Cardiac septum (tissue), 1 donor: ENCODE measurements at regions not wholly inside any gene's neighbourhood (a gene's known extent, or its start where the extent isn't known, plus 50 kb on each side); places are given as distances from the start of the nearest gene placed in this dataset.

Experiments used
- DNase-seq: peaks from one replicate; pipeline ENCODE4 v3.0.0-alpha.2; 2020; ENCODE audit warnings: low spot score
- intact Hi-C: fragments of 100-400 bp; cut with DNase I; formaldehyde crosslinking; loops from one replicate; pipeline ENCODE4 v1.14.0; 2022
- donor health status: DM: no; HTN: no; CAD: no.

DNA sequence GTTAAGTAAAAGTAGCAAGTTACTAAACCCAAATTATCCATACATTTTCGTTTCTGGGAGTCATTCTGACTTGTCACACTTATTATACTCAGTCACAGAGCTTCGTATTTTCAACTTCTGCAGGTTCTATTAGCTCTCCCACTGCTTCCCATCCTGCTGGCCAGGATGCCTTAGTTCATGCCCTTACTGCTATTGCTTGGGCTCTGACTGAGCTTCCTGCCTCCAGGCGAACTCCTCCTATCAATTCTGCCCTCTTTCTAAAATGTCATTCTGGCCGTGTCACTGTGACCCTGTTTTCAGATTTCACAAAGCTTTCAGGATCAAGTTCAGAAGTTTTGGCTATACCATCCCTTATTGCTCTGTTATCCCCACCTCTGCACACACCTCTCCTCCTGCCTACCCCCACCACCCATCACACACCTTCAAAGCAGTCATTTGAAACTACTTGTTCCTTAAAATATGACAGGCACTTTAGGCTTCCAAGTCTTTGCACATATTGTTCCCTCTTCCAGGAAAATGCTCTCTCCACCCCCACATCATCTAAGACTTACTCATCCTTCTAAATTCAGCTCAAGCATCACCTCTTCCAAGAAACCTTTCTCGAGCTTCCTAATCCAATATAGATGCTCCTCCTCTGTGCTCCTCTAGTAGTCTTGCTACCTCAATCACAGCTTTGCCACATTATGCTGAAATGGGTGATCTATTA lies 278.0 kb downstream of the BRINP2 start:
- no peak for DNase-seq
- intact Hi-C loops: no loop called here

DNA sequence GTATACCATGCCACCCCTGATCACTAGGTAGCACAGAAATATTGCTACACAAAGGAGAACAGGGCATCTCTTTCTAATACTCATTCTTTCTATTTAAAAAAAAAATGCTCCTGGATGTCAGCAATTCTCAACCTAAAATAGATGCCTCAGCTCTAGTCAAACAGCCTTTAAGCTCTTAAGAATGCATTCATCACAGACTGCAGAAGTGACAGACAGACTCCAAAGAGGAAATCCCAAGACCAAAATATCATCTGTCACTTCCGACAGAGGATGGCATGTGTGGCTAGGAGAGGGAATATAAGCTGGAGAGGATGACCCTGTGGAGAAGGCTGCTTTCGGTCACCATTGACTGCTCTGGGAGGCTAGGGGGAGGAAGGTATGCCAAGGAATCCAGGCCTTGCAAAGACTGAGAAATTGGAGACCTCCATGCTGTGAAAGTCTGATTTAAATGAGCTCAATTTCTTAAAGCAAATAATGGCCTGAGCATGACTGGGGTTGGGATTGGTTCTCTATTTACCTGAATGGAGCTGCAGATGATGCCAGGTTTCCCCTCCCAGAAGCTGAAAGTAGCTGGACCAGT lies 277.4 kb downstream of the BRINP2 start:
- intact Hi-C loops: no loop called here
- DNase-seq: no peak

GRCh38 chr1:177444997-177445746 lies 274.4 kb downstream of the BRINP2 start:
- DNase-seq: no peak
- intact Hi-C loops: no loop called here

DNA sequence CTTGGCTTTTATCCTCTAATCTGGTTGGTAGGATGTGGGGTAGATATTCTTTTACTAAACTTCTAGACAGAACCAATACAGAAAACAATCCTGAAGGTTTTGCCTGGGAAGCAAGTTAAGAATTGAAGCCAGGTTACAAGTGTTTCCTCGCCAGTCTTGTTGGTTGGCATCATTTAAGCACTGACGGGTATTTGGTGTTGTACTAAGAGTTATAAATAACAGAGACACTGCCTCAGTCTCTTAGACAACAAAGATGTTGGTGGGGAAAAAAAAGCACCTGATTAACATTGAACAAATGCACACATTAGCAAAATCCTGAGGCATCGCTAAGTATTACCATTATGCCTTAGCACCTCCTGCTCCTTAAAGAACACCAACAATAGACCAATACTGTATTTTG lies 272.2 kb downstream of the BRINP2 start:
- no peak for DNase-seq

DNA sequence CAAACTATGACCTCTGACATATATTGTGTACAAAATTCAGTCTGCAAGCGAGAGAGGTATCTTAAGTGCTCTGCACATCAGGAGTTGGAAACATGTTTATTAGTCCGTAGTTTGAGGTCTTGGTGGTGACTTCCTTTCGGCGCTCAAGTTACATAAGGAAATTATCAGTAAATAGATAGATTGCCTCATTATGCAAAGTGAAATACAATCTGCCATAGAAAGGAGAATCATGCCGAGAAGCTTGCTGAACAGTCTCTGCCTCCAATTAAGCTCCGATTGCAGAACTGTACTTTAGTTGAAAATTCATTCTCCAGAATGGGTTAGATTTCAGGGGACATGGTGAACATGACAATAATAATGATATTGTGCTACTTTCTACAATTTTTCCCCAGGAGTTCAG lies 271.8 kb downstream of the BRINP2 start:
- intact Hi-C loops: no loop called here

More for the DNA sequence above, 272.2 kb downstream of the BRINP2 start:
- intact Hi-C loops: no loop called here

GRCh38 chr1:177441281-177441680 lies 270.5 kb downstream of the BRINP2 start:
- DNase-seq: no peak
- intact Hi-C loops: no loop called here

More for the DNA sequence above, 271.8 kb downstream of the BRINP2 start:
- DNase-seq: no peak

DNA sequence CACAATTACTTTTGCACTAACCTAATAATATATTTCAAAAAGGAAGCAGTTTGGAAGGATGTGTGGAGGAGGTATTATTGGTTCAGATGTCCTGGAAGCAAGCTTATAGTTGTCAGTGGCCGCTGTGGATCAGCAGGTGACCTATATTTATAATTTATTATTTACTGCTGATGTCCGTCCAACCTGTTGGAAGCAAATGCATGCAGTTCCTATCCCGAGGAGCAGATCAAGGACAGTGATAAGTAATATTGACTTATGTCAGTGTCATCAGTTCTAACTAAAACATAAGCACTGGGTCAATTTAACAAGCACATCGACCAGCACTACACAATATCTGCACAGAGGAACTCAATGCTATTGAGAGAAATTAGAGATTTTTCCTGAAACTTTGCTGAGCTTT lies 270.1 kb downstream of the BRINP2 start:
- intact Hi-C loops: no loop called here
- DNase-seq: no peak

GRCh38 chr1:177439301-177439700 lies 268.5 kb downstream of the BRINP2 start:
- DNase-seq: no peak
- intact Hi-C loops: no loop called here

DNA sequence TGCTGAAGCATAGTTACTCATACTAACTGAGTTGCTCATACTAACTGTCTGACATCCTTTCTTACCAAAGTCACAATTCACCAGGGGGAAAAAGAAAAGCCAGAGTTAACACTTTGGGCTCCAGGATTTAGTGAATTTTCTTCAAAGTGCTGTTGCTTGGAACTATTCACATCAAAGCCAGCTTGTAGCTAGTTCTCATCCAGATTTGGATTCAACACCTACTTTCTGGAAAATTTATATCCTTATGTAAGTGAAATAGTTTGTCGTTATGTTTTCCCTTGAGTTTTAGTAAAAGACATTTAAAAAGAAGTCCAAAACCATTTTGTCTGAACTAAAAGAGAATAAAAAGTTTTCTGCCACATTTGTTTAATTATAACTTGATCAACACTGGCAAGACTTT lies 264.6 kb downstream of the BRINP2 start:
- intact Hi-C loops: no loop called here
- DNase-seq: no peak

DNA sequence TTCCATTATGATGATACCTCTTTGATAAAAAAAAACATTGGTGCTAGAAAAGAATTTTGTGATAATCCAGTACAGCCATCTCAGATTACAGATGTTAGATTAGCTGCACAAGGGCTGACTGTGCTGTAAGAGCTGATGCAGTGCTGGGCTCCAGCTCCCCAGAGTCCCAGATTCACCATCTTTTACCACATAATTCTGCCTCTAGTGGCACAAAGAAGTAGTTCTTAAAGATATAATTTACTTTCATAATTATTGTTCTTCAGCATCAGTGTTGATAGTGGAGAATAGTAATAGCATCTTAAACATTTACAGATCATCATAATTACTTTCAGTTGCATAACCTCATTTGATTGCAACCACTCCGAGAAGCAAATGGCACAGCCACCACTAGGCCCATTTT lies 262.1 kb downstream of the BRINP2 start:
- intact Hi-C loops: no loop called here
- DNase-seq: no peak

DNA sequence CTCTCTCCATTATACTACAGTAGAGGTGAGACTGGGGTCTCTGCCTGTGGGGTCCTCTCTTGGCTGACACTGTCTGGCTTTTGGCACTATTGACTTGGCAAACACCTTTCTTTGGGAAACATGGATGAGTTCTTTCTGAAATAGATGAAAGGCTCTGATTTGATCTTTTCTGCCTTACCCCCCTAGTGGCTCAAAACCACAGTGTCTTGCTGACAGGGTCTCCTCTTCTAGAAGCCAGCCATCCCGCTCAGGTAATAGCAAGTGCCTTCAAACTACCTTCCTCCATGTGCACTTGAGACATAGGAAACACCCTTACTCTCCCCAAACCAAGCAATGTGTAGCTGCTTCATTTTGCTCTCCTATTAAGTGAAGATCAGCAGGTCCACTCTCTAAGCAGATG lies 260.4 kb downstream of the BRINP2 start:
- intact Hi-C loops: no loop called here
- DNase-seq: no peak

DNA sequence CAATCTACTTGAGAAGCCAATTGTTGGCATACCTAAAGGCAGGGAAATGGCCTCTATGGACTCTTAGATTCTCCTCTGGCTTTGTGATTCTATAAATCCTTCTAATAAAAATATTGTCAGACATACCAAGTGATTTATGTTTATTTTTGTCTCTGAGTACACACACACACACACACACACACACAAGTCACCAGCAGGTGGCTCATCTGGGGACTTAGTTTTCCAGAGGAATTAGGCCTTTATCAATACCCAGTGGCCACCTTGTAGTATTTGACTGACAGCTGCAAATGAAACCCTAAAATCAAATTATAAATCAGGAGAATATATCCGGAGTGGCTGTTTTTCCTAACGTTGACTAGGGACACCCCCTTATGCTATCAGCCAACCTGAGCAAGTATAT lies 258.5 kb downstream of the BRINP2 start:
- DNase-seq: no peak
- intact Hi-C loops: no loop called here

DNA sequence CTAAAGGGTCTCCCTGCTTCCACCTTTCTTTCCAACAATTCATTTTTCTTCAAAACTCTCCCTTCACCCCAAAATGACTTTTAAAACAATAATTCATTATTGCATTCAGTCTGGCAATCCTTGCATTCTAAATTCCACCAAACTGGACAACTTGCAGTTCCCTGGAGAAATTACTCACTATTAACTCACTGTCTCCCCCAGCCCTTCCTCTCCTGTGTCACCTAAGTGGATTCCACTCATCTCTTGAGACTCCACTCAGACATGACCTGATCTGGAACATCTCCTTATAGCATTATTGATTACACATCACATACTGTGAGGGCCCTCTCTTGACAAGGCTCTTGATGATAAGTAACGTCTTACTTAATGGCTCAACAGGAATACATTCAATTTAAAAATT lies 257.1 kb downstream of the BRINP2 start:
- no peak for DNase-seq
- intact Hi-C loops: no loop called here

- DNase-seq: no peak
- intact Hi-C loops: no loop called here
Measured at GRCh38 chr1:177426497-177426896, 255.7 kb downstream of the BRINP2 start.

GRCh38 chr1:177425199-177425598 lies 254.4 kb downstream of the BRINP2 start:
- DNase-seq: no peak
- intact Hi-C loops: no loop called here

- DNase-seq: no peak
- intact Hi-C loops: no loop called here
Measured at GRCh38 chr1:177424744-177425143, 254.0 kb downstream of the BRINP2 start.

- no peak for DNase-seq
- intact Hi-C loops: no loop called here
Measured at GRCh38 chr1:177423090-177423489, 252.3 kb downstream of the BRINP2 start.

DNA sequence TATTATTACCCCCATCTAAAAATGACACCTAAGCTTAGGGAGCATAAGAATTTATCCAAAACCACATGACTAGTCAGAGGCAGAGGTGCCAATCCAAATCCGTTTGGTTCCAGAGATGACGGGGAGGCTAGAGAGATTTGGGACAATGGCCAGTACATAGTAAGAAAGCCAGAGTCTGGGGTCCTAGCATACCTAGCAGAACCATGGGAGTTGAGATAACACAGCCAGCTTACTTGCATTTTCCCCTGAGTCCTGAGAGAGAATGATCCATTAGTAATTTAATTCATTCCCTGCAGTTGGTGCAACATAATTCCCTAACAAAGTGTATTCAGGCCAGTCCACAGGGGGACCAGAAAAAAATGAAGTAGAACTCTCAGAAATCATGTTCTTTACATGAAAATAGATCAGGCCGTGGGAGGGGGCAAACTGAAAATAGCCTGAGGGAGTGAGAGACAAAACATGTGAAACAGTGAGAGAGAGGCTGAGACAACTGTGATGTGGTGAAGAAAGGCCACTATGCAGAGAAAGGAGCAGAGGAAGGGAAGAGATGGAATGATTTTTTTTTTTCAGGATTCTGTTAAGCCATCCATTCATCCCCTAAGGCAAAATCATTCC lies 243.3 kb downstream of the BRINP2 start:
- no peak for DNase-seq
- intact Hi-C loops: no loop called here

GRCh38 chr1:177411381-177411780 lies 240.6 kb downstream of the BRINP2 start:
- DNase-seq: no peak
- intact Hi-C loops: no loop called here

DNA sequence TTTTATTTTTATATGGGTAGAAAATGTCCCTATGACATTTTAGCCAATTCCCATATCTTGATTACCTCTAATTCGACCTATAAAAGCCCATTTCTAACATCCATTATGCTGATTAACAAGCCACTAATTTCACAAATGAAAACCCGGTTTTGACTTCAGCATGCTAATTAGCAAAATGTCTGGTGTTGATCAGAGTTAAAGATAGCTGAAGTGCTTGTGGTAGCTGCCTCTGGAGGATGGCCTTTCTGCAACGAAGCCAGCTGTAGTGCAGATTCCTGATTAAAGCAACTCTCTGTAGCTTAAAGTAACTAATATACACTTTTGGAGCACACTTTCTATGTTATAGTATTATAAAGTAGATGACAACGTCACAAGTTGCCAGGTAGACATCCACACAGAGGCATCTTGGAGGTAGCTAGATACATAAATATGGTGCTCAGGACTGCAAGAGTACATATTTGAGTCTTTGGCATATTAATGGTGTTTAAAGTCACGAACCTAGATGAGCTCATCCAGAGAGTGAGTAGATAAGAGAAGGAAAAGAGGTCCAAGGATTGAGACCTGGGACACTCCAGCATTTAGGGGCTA lies 239.5 kb downstream of the BRINP2 start:
- no peak for DNase-seq
- intact Hi-C loops: no loop called here
